SK-N-SH (cell line): ENCODE measurements at regions not wholly inside any gene's neighbourhood (a gene's known extent, or its start where the extent isn't known, plus 50 kb on each side); places are given as distances from the start of the nearest gene placed in this dataset.
A peak's percentile ranks its signal among the peaks of the same experiment; 100 is the strongest.

Experiments
- ELF1 ChIP-seq: IDR thresholded peaks from 2 replicates; pipeline ENCODE4 v1.4.0; 2012
- GABPA ChIP-seq: IDR thresholded peaks from 2 replicates; pipeline ENCODE4 v1.4.0; 2012; ENCODE audit warnings: low read depth, mild to moderate bottlenecking
- GATA2 ChIP-seq: sonication (generic); formaldehyde crosslinking; IDR thresholded peaks from 2 replicates; pipeline ENCODE4 v1.5.0; 2020; ENCODE audit warnings: mild to moderate bottlenecking, missing genetic modification reagents
- JUND ChIP-seq: IDR thresholded peaks from 2 replicates; pipeline ENCODE4 v1.4.0; 2012
- MEF2A ChIP-seq: IDR thresholded peaks from 2 replicates; pipeline ENCODE4 v1.4.0; 2012; ENCODE audit warnings: low read depth, borderline replicate concordance
- MXI1 ChIP-seq: IDR thresholded peaks from 2 replicates; pipeline ENCODE4 v1.6.1; 2012; ENCODE audit warnings: mild to moderate bottlenecking, low read depth, low read length, improper control_type of control experiment
- POLR2AphosphoS5 ChIP-seq: IDR thresholded peaks from 2 replicates; pipeline ENCODE4 v1.6.1; 2012; ENCODE audit warnings: low read depth, low read length
- REST ChIP-seq: IDR thresholded peaks from 2 replicates; pipeline ENCODE4 v1.6.1; 2012; ENCODE audit warnings: mild to moderate bottlenecking, low read depth, low read length, moderate library complexity
- USF2 ChIP-seq: fragments of 150-350 bp; IDR thresholded peaks from 2 replicates; pipeline ENCODE4 v1.6.1; 2017; ENCODE audit warnings: antibody characterized with exemption, low read length, low read depth, borderline replicate concordance
- YY1 ChIP-seq: IDR thresholded peaks from 2 replicates; pipeline ENCODE4 v1.4.0; 2012; ENCODE audit warnings: low read depth, mild to moderate bottlenecking
- TF ChIP-seq, protein P1 (sequence below): fragments of 200-600 bp; sonication (generic); IDR thresholded peaks from 2 replicates; pipeline ENCODE4 v1.6.1; 2017; ENCODE audit warnings: antibody characterized with exemption, mild to moderate bottlenecking, moderate library complexity
- TF ChIP-seq, protein P2 (sequence below): IDR thresholded peaks from 2 replicates; pipeline ENCODE4 v1.4.0; 2012; ENCODE audit warnings: low read depth
- TF ChIP-seq, protein P3 (sequence below): IDR thresholded peaks from 2 replicates; pipeline ENCODE4 v1.4.0; 2012; ENCODE audit warnings: low read depth, borderline replicate concordance

GRCh38 chr7:54080971-54081370, 461.2 kb upstream of the VSTM2A start:
- TF ChIP-seq, protein P1, sequence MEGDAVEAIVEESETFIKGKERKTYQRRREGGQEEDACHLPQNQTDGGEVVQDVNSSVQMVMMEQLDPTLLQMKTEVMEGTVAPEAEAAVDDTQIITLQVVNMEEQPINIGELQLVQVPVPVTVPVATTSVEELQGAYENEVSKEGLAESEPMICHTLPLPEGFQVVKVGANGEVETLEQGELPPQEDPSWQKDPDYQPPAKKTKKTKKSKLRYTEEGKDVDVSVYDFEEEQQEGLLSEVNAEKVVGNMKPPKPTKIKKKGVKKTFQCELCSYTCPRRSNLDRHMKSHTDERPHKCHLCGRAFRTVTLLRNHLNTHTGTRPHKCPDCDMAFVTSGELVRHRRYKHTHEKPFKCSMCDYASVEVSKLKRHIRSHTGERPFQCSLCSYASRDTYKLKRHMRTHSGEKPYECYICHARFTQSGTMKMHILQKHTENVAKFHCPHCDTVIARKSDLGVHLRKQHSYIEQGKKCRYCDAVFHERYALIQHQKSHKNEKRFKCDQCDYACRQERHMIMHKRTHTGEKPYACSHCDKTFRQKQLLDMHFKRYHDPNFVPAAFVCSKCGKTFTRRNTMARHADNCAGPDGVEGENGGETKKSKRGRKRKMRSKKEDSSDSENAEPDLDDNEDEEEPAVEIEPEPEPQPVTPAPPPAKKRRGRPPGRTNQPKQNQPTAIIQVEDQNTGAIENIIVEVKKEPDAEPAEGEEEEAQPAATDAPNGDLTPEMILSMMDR: no peak
- TF ChIP-seq YY1 (no peak), USF2 (no peak), MEF2A (no peak), ELF1 (no peak), JUND (no peak), POLR2AphosphoS5 (no peak), REST (no peak), GATA2 (CRISPR knock-in tag) (no peak), MXI1 (0 out of 2 replicates have a peak, but pooled peaks have one; percentile 27), GABPA (no peak)
- TF ChIP-seq, protein P2, sequence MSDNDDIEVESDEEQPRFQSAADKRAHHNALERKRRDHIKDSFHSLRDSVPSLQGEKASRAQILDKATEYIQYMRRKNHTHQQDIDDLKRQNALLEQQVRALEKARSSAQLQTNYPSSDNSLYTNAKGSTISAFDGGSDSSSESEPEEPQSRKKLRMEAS: no peak
- TF ChIP-seq, protein P3, sequence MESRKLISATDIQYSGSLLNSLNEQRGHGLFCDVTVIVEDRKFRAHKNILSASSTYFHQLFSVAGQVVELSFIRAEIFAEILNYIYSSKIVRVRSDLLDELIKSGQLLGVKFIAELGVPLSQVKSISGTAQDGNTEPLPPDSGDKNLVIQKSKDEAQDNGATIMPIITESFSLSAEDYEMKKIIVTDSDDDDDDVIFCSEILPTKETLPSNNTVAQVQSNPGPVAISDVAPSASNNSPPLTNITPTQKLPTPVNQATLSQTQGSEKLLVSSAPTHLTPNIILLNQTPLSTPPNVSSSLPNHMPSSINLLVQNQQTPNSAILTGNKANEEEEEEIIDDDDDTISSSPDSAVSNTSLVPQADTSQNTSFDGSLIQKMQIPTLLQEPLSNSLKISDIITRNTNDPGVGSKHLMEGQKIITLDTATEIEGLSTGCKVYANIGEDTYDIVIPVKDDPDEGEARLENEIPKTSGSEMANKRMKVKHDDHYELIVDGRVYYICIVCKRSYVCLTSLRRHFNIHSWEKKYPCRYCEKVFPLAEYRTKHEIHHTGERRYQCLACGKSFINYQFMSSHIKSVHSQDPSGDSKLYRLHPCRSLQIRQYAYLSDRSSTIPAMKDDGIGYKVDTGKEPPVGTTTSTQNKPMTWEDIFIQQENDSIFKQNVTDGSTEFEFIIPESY: no peak
